Uterus (tissue), 3 donors: ENCODE measurements at regions not wholly inside any gene's neighbourhood (a gene's known extent, or its start where the extent isn't known, plus 50 kb on each side); places are given as distances from the start of the nearest gene placed in this dataset.

Source experiments
- DNase-seq, 2 donors: peaks; one replicate each; pipeline ENCODE4 v3.0.0-alpha.2; 2019 to 2020
- H3K27ac ChIP-seq, 2 donors: fragments of 200-600 bp; sonication (generic); 1 replicate in 1 of 2; 2 replicates in 1 of 2; pipeline ENCODE4 v1.5.1; 2016 to 2018
- H3K27me3 ChIP-seq, 2 donors: fragments of 200-600 bp; sonication (generic); one replicate each; pipeline ENCODE4 v1.5.1; 2018 to 2019; ENCODE audit warnings: control low read depth in 1 of 2
- H3K36me3 ChIP-seq, 2 donors: fragments of 200-600 bp; sonication (generic); one replicate each; pipeline ENCODE4 v1.5.1; 2019; ENCODE audit warnings: control low read depth in 1 of 2
- H3K4me1 ChIP-seq, 2 donors: fragments of 200-600 bp; sonication (generic); one replicate each; pipeline ENCODE4 v1.5.1; 2018 to 2019; ENCODE audit warnings: control low read depth in 1 of 2
- H3K4me3 ChIP-seq, 2 donors: fragments of 200-600 bp; sonication (generic); 1 replicate in 1 of 2; 2 replicates in 1 of 2; pipeline ENCODE4 v1.5.1; 2018 to 2019; ENCODE audit warnings: mild to moderate bottlenecking in 1 of 2
- H3K9me3 ChIP-seq, 2 donors: fragments of 200-600 bp; sonication (generic); one replicate each; pipeline ENCODE4 v1.5.1; 2019; ENCODE audit warnings: control low read depth in 1 of 2
- CTCF ChIP-seq, 4 experiments: fragments of 200-600 bp in 2 of 4; fragments of 450-650 bp in 2 of 4; sonication (generic) in 2 of 4; IDR thresholded peaks; one replicate each; pipeline ENCODE4 v1.5.1; 2016 to 2019; ENCODE audit warnings: antibody characterized with exemption in 4 of 4, mild to moderate bottlenecking in 2 of 4, moderate library complexity in 1 of 4
- POLR2A ChIP-seq, 2 donors: fragments of 450-650 bp; IDR thresholded peaks; one replicate each; pipeline ENCODE4 v1.6.1; 2016; ENCODE audit warnings: antibody characterized with exemption in 2 of 2, mild to moderate bottlenecking in 1 of 2, moderate library complexity in 1 of 2
- intact Hi-C: fragments of 100-400 bp; cut with DNase I; formaldehyde crosslinking; loops from one replicate; pipeline ENCODE4 v1.15.1; 2023; ENCODE audit warnings: low total_unique reads
- donor health status: DM: yes; HTN: yes; CAD: no.

- no peak overlapping the region for H3K27ac ChIP-seq
- no peaks in the 10 kb centered on the region for H3K36me3 ChIP-seq
- no peak overlapping the region for H3K4me3 ChIP-seq
- intact Hi-C loops = loop anchor here (5.0 kb wide), 1 partner anchor 149 kb away; no protein-coding TSS in a partner anchor
- no peaks in the 10 kb centered on the region for H3K27me3 ChIP-seq
- H3K4me1 ChIP-seq = no peaks in the 10 kb centered on the region
- TF ChIP-seq POLR2A (IDR thresholded peaks at IDR 0.05) (no peak), CTCF (IDR thresholded peaks at IDR 0.05) (no peak)
- H3K9me3 ChIP-seq = no peaks in the 10 kb centered on the region
- DNase-seq = no peak
Measured at GRCh38 chr7:156116514-156117215, 304.4 kb upstream of the SHH start.

- TF ChIP-seq CTCF (IDR thresholded peaks at IDR 0.05) = no peak
- no peak for TF ChIP-seq POLR2A (IDR thresholded peaks at IDR 0.05)
- intact Hi-C loops = loop anchor here (5.0 kb wide), 1 partner anchor 148 kb away; no protein-coding TSS in a partner anchor
Measured at GRCh38 chr7:156115582-156115981, 303.3 kb upstream of the SHH start.

GRCh38 chr7:156113731-156114130, 301.5 kb upstream of the SHH start:
- Histone ChIP-seq H3K27me3 (no peaks in the 10 kb centered on the region), H3K9me3 (no peaks in the 10 kb centered on the region), H3K4me3 (no peak overlapping the region), H3K4me1 (no peaks in the 10 kb centered on the region), H3K27ac (no peak overlapping the region), H3K36me3 (no peaks in the 10 kb centered on the region)
- TF ChIP-seq POLR2A (IDR thresholded peaks at IDR 0.05) (no peak), CTCF (IDR thresholded peaks at IDR 0.05) (no peak)
- DNase-seq = no peak
- intact Hi-C loops = no loop called here

More at GRCh38 chr7:156115582-156115981, 303.3 kb upstream of the SHH start:
- no peaks in the 10 kb centered on the region for H3K9me3 ChIP-seq
- DNase-seq = no peak
- H3K4me3 ChIP-seq = no peak overlapping the region
- H3K36me3 ChIP-seq = no peaks in the 10 kb centered on the region
- H3K27ac ChIP-seq = no peak overlapping the region
- no peaks in the 10 kb centered on the region for H3K4me1 ChIP-seq
- H3K27me3 ChIP-seq = no peaks in the 10 kb centered on the region

DNA sequence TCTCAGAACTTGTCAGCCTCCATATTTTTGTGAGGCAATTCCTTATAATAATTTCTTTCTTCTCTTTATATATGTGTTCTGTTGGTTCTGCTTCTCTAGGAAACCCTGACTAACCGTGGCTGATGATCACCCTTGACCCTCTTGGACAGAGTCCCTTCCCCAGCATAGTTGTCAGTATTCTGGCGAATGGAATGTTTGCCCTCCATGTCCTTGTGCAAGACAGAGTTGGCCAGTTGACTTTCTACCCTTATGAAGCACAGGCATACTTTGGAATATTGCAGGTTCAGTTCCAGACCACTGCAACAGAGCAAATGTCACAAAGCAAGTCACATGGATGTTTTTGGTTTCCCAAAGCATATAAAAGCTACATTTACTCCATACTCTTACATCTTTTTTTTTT, 297.7 kb upstream of the SHH start:
- TF ChIP-seq POLR2A (IDR thresholded peaks at IDR 0.05) = no peak
- TF ChIP-seq CTCF (IDR thresholded peaks at IDR 0.05) = no peak
- no peak for DNase-seq
- H3K27me3 ChIP-seq = no peaks in the 10 kb centered on the region
- no peaks in the 10 kb centered on the region for H3K36me3 ChIP-seq
- no peak overlapping the region for H3K4me3 ChIP-seq
- H3K9me3 ChIP-seq = no peaks in the 10 kb centered on the region
- H3K4me1 ChIP-seq = no peaks in the 10 kb centered on the region
- intact Hi-C loops = no loop called here
- H3K27ac ChIP-seq = no peak overlapping the region

DNA sequence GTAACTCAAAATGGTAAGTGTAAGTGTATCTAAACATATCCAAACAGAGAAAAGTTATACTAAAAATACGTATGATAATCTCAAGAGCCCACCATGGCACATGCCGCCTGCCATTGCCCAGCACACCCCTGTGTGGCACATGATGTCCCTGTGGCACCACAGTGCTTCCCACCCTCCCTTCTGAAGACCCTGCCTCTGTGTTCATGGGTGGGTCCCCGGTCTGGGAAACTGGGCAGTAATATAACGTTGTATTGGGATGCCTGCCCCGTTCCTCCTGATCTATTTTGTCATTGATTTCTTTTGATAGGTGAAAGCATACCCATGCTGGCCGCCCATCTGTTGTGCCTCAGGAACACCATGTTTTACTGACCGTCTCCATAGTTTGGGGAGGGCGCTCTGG, 296.8 kb upstream of the SHH start:
- intact Hi-C loops = no loop called here
- no peak for TF ChIP-seq CTCF (IDR thresholded peaks at IDR 0.05)
- no peak for TF ChIP-seq POLR2A (IDR thresholded peaks at IDR 0.05)
- H3K9me3 ChIP-seq = no peaks in the 10 kb centered on the region
- no peaks in the 10 kb centered on the region for H3K27me3 ChIP-seq
- no peak for DNase-seq
- no peak overlapping the region for H3K4me3 ChIP-seq
- H3K4me1 ChIP-seq = no peaks in the 10 kb centered on the region
- no peaks in the 10 kb centered on the region for H3K36me3 ChIP-seq
- H3K27ac ChIP-seq = no peak overlapping the region
